ENCODE measurements at regions not wholly inside any gene's neighbourhood (a gene's known extent, or its start where the extent isn't known, plus 50 kb on each side); places are given as distances from the start of the nearest gene placed in this dataset.

GRCh38 chr1:239209591-239209990, 176.8 kb upstream of the CHRM3 start:
- no peaks in the 10 kb centered on the region for H3K9me3 ChIP-seq (ENCODE audit: low read length)
- H3K4me3 ChIP-seq (ENCODE audit: low read length): no peak overlapping the region
- H3K27me3 ChIP-seq (ENCODE audit: insufficient read depth, low read depth, low read length): no peaks in the 10 kb centered on the region
- H3K79me2 ChIP-seq (replicated peaks; ENCODE audit: insufficient read depth, low read length): no peaks in the 10 kb centered on the region
- no peaks in the 10 kb centered on the region for H3K36me3 ChIP-seq (ENCODE audit: insufficient read depth, low read length)
- H3K27ac ChIP-seq (ENCODE audit: low read length): no peak overlapping the region
- H3K9ac ChIP-seq (ENCODE audit: low read length): no peak overlapping the region
- no peak overlapping the region for H3K4me2 ChIP-seq (ENCODE audit: low read length)
- no peaks in the 10 kb centered on the region for H3F3A ChIP-seq (ENCODE audit: insufficient read depth, low read length, poor library complexity, severe bottlenecking)
- no peak overlapping the region for H2AFZ ChIP-seq (ENCODE audit: low read depth, low read length)
- TF ChIP-seq TAF1 (IDR thresholded peaks at IDR 0.05; ENCODE audit: low read depth): no peak
- TF ChIP-seq, protein P1, sequence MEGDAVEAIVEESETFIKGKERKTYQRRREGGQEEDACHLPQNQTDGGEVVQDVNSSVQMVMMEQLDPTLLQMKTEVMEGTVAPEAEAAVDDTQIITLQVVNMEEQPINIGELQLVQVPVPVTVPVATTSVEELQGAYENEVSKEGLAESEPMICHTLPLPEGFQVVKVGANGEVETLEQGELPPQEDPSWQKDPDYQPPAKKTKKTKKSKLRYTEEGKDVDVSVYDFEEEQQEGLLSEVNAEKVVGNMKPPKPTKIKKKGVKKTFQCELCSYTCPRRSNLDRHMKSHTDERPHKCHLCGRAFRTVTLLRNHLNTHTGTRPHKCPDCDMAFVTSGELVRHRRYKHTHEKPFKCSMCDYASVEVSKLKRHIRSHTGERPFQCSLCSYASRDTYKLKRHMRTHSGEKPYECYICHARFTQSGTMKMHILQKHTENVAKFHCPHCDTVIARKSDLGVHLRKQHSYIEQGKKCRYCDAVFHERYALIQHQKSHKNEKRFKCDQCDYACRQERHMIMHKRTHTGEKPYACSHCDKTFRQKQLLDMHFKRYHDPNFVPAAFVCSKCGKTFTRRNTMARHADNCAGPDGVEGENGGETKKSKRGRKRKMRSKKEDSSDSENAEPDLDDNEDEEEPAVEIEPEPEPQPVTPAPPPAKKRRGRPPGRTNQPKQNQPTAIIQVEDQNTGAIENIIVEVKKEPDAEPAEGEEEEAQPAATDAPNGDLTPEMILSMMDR (IDR thresholded peaks at IDR 0.05; ENCODE audit: poor library complexity, severe bottlenecking): no peak
- TF ChIP-seq POLR2AphosphoS5 (IDR thresholded peaks at IDR 0.05): no peak
- no peak for TF ChIP-seq RAD21 (conservative IDR thresholded peaks at IDR 0.05)
- TF ChIP-seq, protein P2, sequence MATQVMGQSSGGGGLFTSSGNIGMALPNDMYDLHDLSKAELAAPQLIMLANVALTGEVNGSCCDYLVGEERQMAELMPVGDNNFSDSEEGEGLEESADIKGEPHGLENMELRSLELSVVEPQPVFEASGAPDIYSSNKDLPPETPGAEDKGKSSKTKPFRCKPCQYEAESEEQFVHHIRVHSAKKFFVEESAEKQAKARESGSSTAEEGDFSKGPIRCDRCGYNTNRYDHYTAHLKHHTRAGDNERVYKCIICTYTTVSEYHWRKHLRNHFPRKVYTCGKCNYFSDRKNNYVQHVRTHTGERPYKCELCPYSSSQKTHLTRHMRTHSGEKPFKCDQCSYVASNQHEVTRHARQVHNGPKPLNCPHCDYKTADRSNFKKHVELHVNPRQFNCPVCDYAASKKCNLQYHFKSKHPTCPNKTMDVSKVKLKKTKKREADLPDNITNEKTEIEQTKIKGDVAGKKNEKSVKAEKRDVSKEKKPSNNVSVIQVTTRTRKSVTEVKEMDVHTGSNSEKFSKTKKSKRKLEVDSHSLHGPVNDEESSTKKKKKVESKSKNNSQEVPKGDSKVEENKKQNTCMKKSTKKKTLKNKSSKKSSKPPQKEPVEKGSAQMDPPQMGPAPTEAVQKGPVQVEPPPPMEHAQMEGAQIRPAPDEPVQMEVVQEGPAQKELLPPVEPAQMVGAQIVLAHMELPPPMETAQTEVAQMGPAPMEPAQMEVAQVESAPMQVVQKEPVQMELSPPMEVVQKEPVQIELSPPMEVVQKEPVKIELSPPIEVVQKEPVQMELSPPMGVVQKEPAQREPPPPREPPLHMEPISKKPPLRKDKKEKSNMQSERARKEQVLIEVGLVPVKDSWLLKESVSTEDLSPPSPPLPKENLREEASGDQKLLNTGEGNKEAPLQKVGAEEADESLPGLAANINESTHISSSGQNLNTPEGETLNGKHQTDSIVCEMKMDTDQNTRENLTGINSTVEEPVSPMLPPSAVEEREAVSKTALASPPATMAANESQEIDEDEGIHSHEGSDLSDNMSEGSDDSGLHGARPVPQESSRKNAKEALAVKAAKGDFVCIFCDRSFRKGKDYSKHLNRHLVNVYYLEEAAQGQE (IDR thresholded peaks at IDR 0.05; ENCODE audit: borderline replicate concordance): no peak
- no peak for TF ChIP-seq MXI1 (conservative IDR thresholded peaks at IDR 0.05; ENCODE audit: poor library complexity, severe bottlenecking)
- no peak for TF ChIP-seq SMC3 (conservative IDR thresholded peaks at IDR 0.05; ENCODE audit: poor library complexity)
- no peak for TF ChIP-seq EZH2 (IDR thresholded peaks at IDR 0.05; ENCODE audit: borderline replicate concordance, insufficient read depth, low read length, poor library complexity, severe bottlenecking)
- TF ChIP-seq EP300 (conservative IDR thresholded peaks at IDR 0.05; ENCODE audit: poor library complexity, severe bottlenecking): no peak
- no peaks in the 10 kb centered on the region for H4K20me1 ChIP-seq (ENCODE audit: insufficient read depth)
- H3K9me2 ChIP-seq (ENCODE audit: insufficient read depth, low read length): no peaks in the 10 kb centered on the region

- no peaks in the 10 kb centered on the region for H3K27me3 ChIP-seq (ENCODE audit: insufficient read depth, low read depth, low read length)
- no peaks in the 10 kb centered on the region for H3F3A ChIP-seq (ENCODE audit: insufficient read depth, low read length, poor library complexity, severe bottlenecking)
- H3K79me2 ChIP-seq (replicated peaks; ENCODE audit: insufficient read depth, low read length): no peaks in the 10 kb centered on the region
- no peaks in the 10 kb centered on the region for H4K20me1 ChIP-seq (ENCODE audit: insufficient read depth)
- no peaks in the 10 kb centered on the region for H3K36me3 ChIP-seq (ENCODE audit: insufficient read depth, low read length)
- no peaks in the 10 kb centered on the region for H3K9me2 ChIP-seq (ENCODE audit: insufficient read depth, low read length)
- no peak overlapping the region for H3K9ac ChIP-seq (ENCODE audit: low read length)
- no peak overlapping the region for H2AFZ ChIP-seq (ENCODE audit: low read depth, low read length)
- H3K4me2 ChIP-seq (ENCODE audit: low read length): no peak overlapping the region
- TF ChIP-seq, protein P1 (IDR thresholded peaks at IDR 0.05; ENCODE audit: poor library complexity, severe bottlenecking): no peak
- no peak for TF ChIP-seq EP300 (conservative IDR thresholded peaks at IDR 0.05; ENCODE audit: poor library complexity, severe bottlenecking)
- no peak for TF ChIP-seq RAD21 (conservative IDR thresholded peaks at IDR 0.05)
- no peak for TF ChIP-seq EZH2 (IDR thresholded peaks at IDR 0.05; ENCODE audit: borderline replicate concordance, insufficient read depth, low read length, poor library complexity, severe bottlenecking)
- no peak for TF ChIP-seq POLR2AphosphoS5 (IDR thresholded peaks at IDR 0.05)
- no peak for TF ChIP-seq SMC3 (conservative IDR thresholded peaks at IDR 0.05; ENCODE audit: poor library complexity)
- TF ChIP-seq, protein P2 (IDR thresholded peaks at IDR 0.05; ENCODE audit: borderline replicate concordance): no peak
- no peak for TF ChIP-seq TAF1 (IDR thresholded peaks at IDR 0.05; ENCODE audit: low read depth)
- TF ChIP-seq MXI1 (conservative IDR thresholded peaks at IDR 0.05; ENCODE audit: poor library complexity, severe bottlenecking): no peak
- no peak overlapping the region for H3K27ac ChIP-seq (ENCODE audit: low read length)
- H3K9me3 ChIP-seq (ENCODE audit: low read length): no peaks in the 10 kb centered on the region
- H3K4me3 ChIP-seq (ENCODE audit: low read length): no peak overlapping the region
These were observed 182.0 kb upstream of the CHRM3 start for GRCh38 chr1:239204401-239204800.

Data from neural cell (in vitro differentiated cells).